BE2C (cell line): ENCODE measurements at regions not wholly inside any gene's neighbourhood (a gene's known extent, or its start where the extent isn't known, plus 50 kb on each side); places are given as distances from the start of the nearest gene placed in this dataset.

ENCODE experiments used
- DNase-seq: peaks from one replicate; pipeline ENCODE4 v3.0.0-alpha.2; 2020
- H3K27me3 ChIP-seq: fragments of 250-450 bp; sonication (Bioruptor Pico); 2 replicates; pipeline ENCODE4 v1.5.1; 2020; ENCODE audit warnings: mild to moderate bottlenecking
- H3K36me3 ChIP-seq: fragments of 250-450 bp; sonication (Bioruptor Pico); 2 replicates; pipeline ENCODE4 v1.5.1; 2020; ENCODE audit warnings: mild to moderate bottlenecking
- H3K4me1 ChIP-seq: fragments of 250-450 bp; sonication (Bioruptor Pico); 2 replicates; pipeline ENCODE4 v1.5.1; 2020
- H3K4me3 ChIP-seq: 2 replicates; pipeline ENCODE4 v1.5.1; 2011; ENCODE audit warnings: low read depth, low read length
- H3K9me3 ChIP-seq: fragments of 250-450 bp; sonication (Bioruptor Pico); 2 replicates; pipeline ENCODE4 v1.5.1; 2020
- CTCF ChIP-seq: IDR thresholded peaks from 2 replicates; pipeline ENCODE4 v1.5.1; 2012; ENCODE audit warnings: mild to moderate bottlenecking, low read depth, low read length

DNA sequence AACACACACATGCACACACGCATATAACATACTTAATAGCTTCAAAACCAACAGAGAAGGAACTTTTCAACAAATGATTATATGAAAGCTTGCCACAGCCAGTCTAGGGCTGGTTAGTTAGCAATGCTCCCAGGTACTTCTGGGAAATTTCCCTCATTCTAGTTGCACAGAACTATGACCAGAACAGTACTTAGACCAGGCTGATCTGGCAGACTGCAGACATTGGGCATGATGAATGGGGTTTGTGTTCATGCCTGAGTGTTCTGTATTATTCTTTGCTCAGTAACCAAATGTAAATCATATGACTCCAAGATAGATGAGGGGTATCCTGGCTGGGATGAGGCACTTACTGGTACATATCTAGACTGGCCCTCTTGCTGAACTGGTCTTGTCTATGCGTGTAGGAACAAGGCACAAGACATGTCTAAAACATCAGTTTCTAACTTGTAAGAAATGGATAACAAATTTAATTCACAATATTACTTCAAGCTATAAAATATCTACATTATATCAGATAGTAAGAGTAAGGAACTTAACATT is 50.3 kb upstream of the GEMIN8 start:
- Histone ChIP-seq H3K36me3 (no peaks in the 10 kb centered on the region), H3K4me1 (no peaks in the 10 kb centered on the region), H3K9me3 (no peaks in the 10 kb centered on the region), H3K27me3 (no peaks in the 10 kb centered on the region), H3K4me3 (no peak overlapping the region)
- DNase-seq, result no peak
- no peak for TF ChIP-seq CTCF
